ENCODE measurements at regions not wholly inside any gene's neighbourhood (a gene's known extent, or its start where the extent isn't known, plus 50 kb on each side); places are given as distances from the start of the nearest gene placed in this dataset.

DNA sequence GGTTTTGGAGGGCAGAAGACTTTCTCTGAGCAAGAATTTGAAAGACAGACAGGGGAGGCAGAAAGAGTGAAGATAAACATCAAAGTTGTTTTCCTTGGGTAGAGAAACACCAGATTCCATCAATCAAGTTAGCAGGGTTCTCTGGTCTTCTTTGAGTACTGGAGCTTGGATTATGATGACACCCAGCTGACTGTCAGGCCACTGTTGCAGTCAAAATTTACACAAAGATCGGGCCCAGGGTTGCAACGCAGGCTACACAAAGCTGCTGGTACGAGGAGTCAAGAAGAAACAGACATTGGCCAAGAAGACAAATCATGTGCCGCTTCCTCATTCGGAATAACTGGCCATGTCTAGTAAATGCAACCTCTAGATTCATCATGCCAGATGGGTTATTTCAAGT, 396.2 kb upstream of the XYLT1 start:
- H3K4me3 ChIP-seq (ENCODE audit: low read depth, low read length) = no peak overlapping the region
- in situ Hi-C loops (cut with HindIII; ENCODE audit: low sequenced_read_pairs) = no loop called here
- TF ChIP-seq, protein P1, sequence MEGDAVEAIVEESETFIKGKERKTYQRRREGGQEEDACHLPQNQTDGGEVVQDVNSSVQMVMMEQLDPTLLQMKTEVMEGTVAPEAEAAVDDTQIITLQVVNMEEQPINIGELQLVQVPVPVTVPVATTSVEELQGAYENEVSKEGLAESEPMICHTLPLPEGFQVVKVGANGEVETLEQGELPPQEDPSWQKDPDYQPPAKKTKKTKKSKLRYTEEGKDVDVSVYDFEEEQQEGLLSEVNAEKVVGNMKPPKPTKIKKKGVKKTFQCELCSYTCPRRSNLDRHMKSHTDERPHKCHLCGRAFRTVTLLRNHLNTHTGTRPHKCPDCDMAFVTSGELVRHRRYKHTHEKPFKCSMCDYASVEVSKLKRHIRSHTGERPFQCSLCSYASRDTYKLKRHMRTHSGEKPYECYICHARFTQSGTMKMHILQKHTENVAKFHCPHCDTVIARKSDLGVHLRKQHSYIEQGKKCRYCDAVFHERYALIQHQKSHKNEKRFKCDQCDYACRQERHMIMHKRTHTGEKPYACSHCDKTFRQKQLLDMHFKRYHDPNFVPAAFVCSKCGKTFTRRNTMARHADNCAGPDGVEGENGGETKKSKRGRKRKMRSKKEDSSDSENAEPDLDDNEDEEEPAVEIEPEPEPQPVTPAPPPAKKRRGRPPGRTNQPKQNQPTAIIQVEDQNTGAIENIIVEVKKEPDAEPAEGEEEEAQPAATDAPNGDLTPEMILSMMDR (IDR thresholded peaks at IDR 0.05; ENCODE audit: low read depth, low read length, missing control alignments) = no peak
- no peak for DNase-seq (ENCODE audit: low read depth)

DNA sequence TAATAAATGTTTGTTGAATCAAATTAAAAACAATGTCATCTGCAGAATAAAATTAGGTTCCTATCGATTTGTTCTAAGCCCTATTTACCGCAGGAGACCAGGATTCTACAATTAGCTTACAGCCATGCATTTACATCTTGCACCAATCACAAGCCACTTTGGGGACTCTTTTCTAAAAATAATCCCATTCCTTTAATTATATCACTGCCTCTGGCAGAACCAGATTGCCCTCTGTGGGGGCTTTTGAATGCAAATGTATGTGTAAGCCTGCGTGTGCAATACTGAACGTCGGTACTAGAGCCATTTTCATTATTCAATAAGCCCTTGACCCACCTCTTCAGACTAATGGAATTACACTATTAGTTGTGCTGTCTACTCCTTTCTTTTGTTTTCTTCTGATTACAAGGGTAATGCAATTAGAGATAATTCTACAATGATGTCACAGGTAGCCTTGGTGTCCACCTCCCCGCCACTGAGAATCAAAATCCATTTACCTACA, 391.3 kb upstream of the XYLT1 start:
- no peak for DNase-seq (ENCODE audit: low read depth)
- TF ChIP-seq, protein P1 (IDR thresholded peaks at IDR 0.05; ENCODE audit: low read depth, low read length, missing control alignments) = no peak
- no peak overlapping the region for H3K4me3 ChIP-seq (ENCODE audit: low read depth, low read length)
- in situ Hi-C loops (cut with HindIII; ENCODE audit: low sequenced_read_pairs) = no loop called here

DNA sequence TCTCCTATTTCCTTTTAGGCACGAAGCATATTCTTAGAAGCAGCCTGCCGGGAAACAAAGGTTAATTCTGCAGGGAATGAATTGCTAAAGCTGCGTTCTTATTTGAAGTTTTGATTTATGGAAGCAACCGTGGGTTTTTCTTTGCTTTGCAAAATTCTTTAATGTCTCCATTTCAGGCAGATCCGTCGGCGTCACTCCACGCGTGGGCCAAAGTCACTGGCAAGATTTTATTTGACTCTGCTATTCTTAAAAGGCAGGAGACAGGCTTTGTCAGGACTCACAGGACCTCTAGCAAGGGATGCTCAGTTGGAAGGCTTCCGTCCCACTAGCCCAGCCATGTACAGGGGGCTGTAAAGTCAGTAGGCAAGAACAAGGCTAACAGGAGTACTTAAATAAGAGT, 387.3 kb upstream of the XYLT1 start:
- in situ Hi-C loops (cut with HindIII; ENCODE audit: low sequenced_read_pairs) = loop anchor here (10.0 kb wide), 1 partner anchor 187 kb away; no protein-coding TSS in a partner anchor
- no peak for DNase-seq (ENCODE audit: low read depth)

DNA sequence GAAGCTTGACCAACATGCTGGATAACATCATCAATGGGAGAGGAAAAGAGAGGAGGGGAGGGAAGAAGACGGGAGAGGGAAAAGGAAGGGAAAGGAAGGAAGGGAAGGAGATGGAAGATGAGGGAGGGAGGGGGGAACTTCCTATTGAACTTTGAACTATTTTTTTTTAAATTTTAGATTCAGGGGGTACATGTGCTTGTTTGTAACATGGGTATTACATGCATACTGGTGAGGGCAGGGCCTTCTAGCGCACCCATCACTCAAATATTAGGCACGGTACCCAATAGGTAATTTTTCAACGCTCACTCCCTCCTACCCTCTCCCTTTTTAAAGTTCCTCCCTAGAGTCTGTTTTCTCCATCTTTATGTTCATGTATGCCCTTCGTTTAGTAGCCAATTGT, 383.2 kb upstream of the XYLT1 start:
- in situ Hi-C loops (cut with HindIII; ENCODE audit: low sequenced_read_pairs) = loop anchor here (10.0 kb wide), 1 partner anchor 191 kb away; no protein-coding TSS in a partner anchor
- no peak overlapping the region for H3K4me3 ChIP-seq (ENCODE audit: low read depth, low read length)
- DNase-seq (ENCODE audit: low read depth) = no peak
- TF ChIP-seq, protein P1 (IDR thresholded peaks at IDR 0.05; ENCODE audit: low read depth, low read length, missing control alignments) = no peak

More for the DNA sequence above, 387.3 kb upstream of the XYLT1 start:
- TF ChIP-seq, protein P1 (IDR thresholded peaks at IDR 0.05; ENCODE audit: low read depth, low read length, missing control alignments) = no peak
- H3K4me3 ChIP-seq (ENCODE audit: low read depth, low read length) = no peak overlapping the region

DNA sequence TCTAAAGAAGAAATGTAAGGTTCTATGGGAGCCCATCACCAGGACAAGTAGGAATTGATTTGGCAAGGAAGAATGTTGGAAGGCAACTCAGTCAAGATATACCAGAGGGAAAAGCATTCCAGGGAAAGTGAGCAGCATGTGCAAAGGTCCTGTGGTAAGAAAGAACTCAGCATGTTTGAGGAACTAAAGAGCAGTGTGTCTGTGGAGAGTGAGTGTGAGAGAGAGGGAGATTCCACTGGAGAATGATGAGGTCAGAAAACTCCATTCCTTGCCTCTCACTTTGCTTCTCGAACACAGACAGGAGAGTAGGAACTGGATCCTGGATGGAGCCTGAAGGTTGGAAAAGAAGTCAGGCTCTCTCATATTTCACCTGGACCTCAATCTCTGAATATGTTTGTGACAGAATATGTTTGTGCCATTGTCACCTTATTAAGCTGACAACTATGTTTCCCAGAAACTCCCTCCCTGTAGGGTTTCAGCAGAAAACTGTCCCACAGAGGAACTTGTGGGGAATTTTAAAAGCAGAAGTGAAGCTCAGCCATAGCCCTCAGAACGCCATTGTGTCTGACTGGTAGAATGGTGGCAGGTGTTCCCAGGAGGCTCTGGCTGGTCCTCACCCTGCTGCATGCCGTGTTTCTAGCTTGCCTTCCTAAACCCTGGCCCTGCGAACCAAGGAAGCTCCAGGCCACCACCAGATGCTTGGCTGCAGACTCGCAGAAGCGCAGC, 382.4 kb upstream of the XYLT1 start:
- no peak for DNase-seq (ENCODE audit: low read depth)
- in situ Hi-C loops (cut with HindIII; ENCODE audit: low sequenced_read_pairs) = loop anchor here (10.0 kb wide), 1 partner anchor 192 kb away; no protein-coding TSS in a partner anchor
- TF ChIP-seq, protein P1 (IDR thresholded peaks at IDR 0.05; ENCODE audit: low read depth, low read length, missing control alignments) = no peak
- no peak overlapping the region for H3K4me3 ChIP-seq (ENCODE audit: low read depth, low read length)

DNA sequence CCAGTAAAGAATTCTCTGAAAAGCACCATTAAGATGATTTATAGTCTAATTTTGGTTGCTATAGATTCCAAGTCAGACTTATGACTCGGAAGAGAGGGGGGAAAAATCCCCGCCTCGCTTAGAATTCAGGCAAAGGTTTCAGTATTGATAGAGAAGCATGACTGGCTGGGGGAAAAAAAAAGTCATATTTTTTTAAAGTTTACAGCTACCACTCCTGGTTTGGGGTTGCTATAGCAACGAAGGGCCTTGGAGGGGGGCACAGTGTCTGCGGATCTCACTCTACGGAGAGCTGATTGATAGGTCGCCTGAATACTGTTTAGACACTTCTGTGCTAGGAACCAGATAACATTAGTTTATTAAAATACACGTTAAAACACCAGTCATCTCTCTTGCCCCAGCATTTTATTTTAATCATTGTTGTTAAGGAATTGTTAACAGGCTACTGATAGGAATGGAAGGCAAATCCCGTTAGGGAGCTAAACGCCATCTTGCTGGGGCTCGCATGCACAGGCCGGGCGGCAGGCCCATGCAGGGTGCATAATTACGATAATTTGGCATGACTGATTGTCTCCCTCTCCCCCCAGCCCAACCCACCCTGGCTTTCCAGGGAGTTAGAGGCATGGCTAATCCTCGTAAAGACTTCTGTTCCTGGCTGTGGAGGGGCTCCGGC, 380.0 kb upstream of the XYLT1 start:
- H3K4me3 ChIP-seq (ENCODE audit: low read depth, low read length) = no peak overlapping the region
- in situ Hi-C loops (cut with HindIII; ENCODE audit: low sequenced_read_pairs) = loop anchor here (10.0 kb wide), 1 partner anchor 194 kb away; no protein-coding TSS in a partner anchor
- TF ChIP-seq, protein P1 (IDR thresholded peaks at IDR 0.05; ENCODE audit: low read depth, low read length, missing control alignments) = no peak
- no peak for DNase-seq (ENCODE audit: low read depth)

Measured in astrocyte of the cerebellum (primary cell).